Activated T-helper 17 cell treated with anti-CD3 and anti-CD28 coated beads, Interleukin-2, amount 50 U/mL, for 72 hours (primary cell): ENCODE measurements at regions not wholly inside any gene's neighbourhood (a gene's known extent, or its start where the extent isn't known, plus 50 kb on each side); places are given as distances from the start of the nearest gene placed in this dataset.

ENCODE experiments used
- ATAC-seq: fragments of 150-1000 bp; cut with Tn5 transposase; replicated peaks from 2 replicates; pipeline ENCODE4 v1.10.0; 2021; ENCODE audit warnings: mild to moderate bottlenecking, moderate library complexity
- H3K27ac Mint-ChIP-seq: one replicate; pipeline ENCODE4 v1.8.0; 2022; ENCODE audit warnings: mixed read lengths
- H3K27me3 Mint-ChIP-seq: one replicate; pipeline ENCODE4 v1.8.0; 2022; ENCODE audit warnings: mixed read lengths
- H3K36me3 Mint-ChIP-seq: one replicate; pipeline ENCODE4 v1.8.0; 2022; ENCODE audit warnings: low read depth, mild to moderate bottlenecking, mixed read lengths
- H3K4me1 Mint-ChIP-seq: one replicate; pipeline ENCODE4 v1.8.0; 2022; ENCODE audit warnings: mixed read lengths
- H3K4me3 Mint-ChIP-seq: one replicate; pipeline ENCODE4 v1.8.0; 2022; ENCODE audit warnings: mild to moderate bottlenecking, mixed read lengths
- H3K9me3 Mint-ChIP-seq: one replicate; pipeline ENCODE4 v1.8.0; 2022; ENCODE audit warnings: mixed read lengths

DNA sequence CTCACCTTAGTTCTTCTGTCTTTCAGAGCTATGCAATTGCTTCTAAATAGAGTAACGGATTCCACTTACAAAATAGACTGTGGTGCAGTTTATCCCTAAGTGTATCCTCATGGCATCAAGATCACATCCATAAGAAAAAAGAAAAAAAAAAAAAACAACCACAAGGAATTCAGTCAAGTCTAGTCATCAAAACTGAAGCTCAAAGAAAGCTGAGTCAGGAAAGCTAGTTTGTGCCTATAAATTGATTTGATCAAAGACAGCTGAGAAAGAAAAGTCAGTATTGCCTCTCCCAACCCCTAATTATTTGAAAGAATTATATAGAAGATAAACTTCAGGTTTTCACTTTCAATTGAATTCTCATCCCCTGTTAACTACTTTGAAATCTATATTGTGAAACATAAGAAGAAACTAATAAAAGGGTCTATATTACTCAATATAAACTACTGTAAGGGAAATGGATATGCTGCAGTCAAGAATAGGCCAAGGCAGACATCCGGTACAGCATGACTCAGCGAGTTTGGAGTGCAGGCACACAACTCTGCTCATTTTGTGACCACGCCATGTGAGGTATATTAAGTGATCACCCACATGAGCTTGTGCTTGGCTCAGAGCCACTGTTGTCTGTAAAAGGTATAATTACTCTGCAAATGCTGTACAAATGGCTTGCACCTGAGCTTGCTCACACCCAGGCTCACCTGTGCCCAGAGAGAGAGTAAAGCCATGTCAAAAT, 568.1 kb upstream of the CRIM1 start:
- no peaks in the 10 kb centered on the region for H3K36me3 Mint-ChIP-seq
- peaks cover 4% of the 10 kb centered on the region for H3K27me3 Mint-ChIP-seq
- H3K4me3 Mint-ChIP-seq = no peak overlapping the region
- H3K27ac Mint-ChIP-seq = no peak overlapping the region
- H3K4me1 Mint-ChIP-seq = no peaks in the 10 kb centered on the region
- peaks cover 5% of the 10 kb centered on the region for H3K9me3 Mint-ChIP-seq
- no peak for ATAC-seq

DNA sequence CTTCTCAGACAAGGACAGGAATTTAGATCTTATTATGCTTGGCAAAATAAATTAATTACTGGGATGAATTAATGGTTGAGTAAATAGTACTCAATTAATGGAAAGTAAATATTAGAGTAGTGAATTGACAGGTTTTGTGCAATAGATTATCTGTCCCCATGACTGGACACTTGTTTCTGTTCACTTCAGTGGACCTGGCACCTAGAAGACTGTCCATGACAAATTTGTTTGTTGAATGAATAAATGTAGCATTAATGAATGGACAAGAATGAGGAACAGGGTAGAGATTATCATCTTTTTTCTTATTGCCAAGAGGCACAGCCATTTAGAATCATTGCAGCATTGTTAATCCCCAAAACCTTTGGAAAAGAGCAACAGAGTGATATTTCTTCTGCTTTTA, 570.0 kb upstream of the CRIM1 start:
- no peak for ATAC-seq
- Mint-ChIP-seq H3K9me3 (peaks cover 6% of the 10 kb centered on the region), H3K36me3 (no peaks in the 10 kb centered on the region), H3K27ac (no peak overlapping the region), H3K27me3 (peaks cover 3% of the 10 kb centered on the region), H3K4me3 (no peak overlapping the region), H3K4me1 (no peaks in the 10 kb centered on the region)

DNA sequence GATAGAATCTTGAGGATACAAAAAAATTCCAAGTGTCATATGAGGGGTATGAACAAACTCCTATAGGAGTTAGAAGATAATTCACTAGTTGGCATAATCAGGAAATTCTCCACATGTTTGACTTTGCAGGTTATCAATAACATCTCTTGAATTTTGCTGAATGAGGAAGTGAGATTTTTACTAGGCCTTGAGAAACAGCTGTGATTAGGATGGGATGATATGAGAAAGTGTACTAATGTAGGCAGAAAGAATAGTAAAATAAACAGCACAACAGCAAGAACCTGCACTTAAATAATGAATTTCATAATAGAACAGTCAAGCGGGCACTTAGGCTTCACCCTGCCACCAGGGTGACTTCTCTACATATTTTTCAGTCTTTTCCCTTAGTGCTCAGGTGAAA, 570.8 kb upstream of the CRIM1 start:
- ATAC-seq = no peak
- no peak overlapping the region for H3K27ac Mint-ChIP-seq

GRCh38 chr2:35783723-35784122, 571.9 kb upstream of the CRIM1 start:
- Mint-ChIP-seq H3K27me3 (peaks cover 3% of the 10 kb centered on the region), H3K27ac (no peak overlapping the region), H3K4me1 (no peaks in the 10 kb centered on the region), H3K36me3 (no peaks in the 10 kb centered on the region), H3K4me3 (no peak overlapping the region), H3K9me3 (peaks cover 6% of the 10 kb centered on the region)
- no peak for ATAC-seq

More for the DNA sequence above, 570.8 kb upstream of the CRIM1 start:
- H3K4me3 Mint-ChIP-seq = no peak overlapping the region
- H3K27me3 Mint-ChIP-seq = peaks cover 3% of the 10 kb centered on the region
- H3K9me3 Mint-ChIP-seq = peaks cover 6% of the 10 kb centered on the region
- H3K4me1 Mint-ChIP-seq = no peaks in the 10 kb centered on the region
- H3K36me3 Mint-ChIP-seq = no peaks in the 10 kb centered on the region

GRCh38 chr2:35741556-35741955, 614.0 kb upstream of the CRIM1 start:
- Mint-ChIP-seq H3K36me3 (no peaks in the 10 kb centered on the region), H3K9me3 (peaks cover 13% of the 10 kb centered on the region), H3K4me1 (no peaks in the 10 kb centered on the region), H3K27me3 (no peaks in the 10 kb centered on the region), H3K27ac (no peak overlapping the region), H3K4me3 (no peak overlapping the region)
- no peak for ATAC-seq

GRCh38 chr2:35731674-35732073, 623.9 kb upstream of the CRIM1 start:
- no peaks in the 10 kb centered on the region for H3K36me3 Mint-ChIP-seq
- no peak overlapping the region for H3K27ac Mint-ChIP-seq
- H3K27me3 Mint-ChIP-seq = peaks cover 14% of the 10 kb centered on the region
- H3K4me3 Mint-ChIP-seq = no peak overlapping the region
- no peaks in the 10 kb centered on the region for H3K9me3 Mint-ChIP-seq
- no peaks in the 10 kb centered on the region for H3K4me1 Mint-ChIP-seq
- ATAC-seq = no peak

- Mint-ChIP-seq H3K9me3 (no peaks in the 10 kb centered on the region), H3K27me3 (peaks cover 6% of the 10 kb centered on the region), H3K4me1 (no peaks in the 10 kb centered on the region), H3K4me3 (no peak overlapping the region), H3K27ac (no peak overlapping the region), H3K36me3 (no peaks in the 10 kb centered on the region)
- no peak for ATAC-seq
Measured at GRCh38 chr2:35714883-35715282, 640.7 kb upstream of the CRIM1 start.

DNA sequence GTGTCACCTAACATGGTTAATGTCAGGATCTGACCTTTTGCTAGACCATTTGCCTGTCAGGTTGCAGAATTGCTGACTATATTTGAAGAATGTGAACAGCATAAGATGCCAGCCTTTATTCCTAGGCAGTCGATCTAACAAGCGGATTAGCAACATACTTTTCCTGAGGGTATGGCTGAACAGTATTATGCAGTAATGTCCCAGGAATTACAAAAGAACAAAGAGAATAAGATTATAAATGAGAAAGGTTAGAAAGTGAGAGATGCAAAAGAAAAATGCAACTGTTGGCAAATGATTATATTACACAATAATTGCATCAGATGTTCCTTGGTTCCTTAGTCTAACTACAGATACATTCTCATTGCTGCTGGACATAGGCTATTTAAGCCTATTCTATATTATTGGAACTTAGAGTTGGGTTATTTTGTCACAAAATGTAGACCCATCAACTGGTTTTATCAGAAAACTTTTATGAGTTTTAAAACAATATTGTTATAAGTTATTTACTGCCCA, 647.1 kb upstream of the CRIM1 start:
- Mint-ChIP-seq H3K27ac (no peak overlapping the region), H3K36me3 (no peaks in the 10 kb centered on the region), H3K27me3 (no peaks in the 10 kb centered on the region), H3K4me1 (no peaks in the 10 kb centered on the region), H3K4me3 (no peak overlapping the region), H3K9me3 (no peaks in the 10 kb centered on the region)
- ATAC-seq = no peak

DNA sequence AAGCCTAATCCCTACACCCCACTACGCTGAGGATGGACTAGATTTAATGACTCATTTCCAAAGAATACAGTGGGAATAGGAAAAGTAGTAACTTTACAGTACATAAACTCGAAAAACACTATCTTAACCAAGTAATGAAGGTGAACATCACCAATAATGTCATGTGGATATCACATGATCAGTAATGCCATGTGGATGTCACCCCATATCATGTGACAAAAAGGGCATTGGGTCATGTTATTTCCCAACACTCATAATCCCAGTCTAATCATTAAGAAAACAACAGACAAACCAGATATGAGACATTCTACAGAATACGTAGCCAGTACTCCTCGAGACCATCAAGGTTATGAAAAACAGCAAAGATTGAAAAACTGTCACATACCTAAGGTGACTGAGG, 667.3 kb upstream of the CRIM1 start:
- ATAC-seq = no peak
- H3K27me3 Mint-ChIP-seq = no peaks in the 10 kb centered on the region
- no peak overlapping the region for H3K27ac Mint-ChIP-seq

GRCh38 chr2:35651688-35652323, 703.8 kb upstream of the CRIM1 start:
- H3K9me3 Mint-ChIP-seq = no peaks in the 10 kb centered on the region
- H3K27ac Mint-ChIP-seq = no peak overlapping the region
- H3K36me3 Mint-ChIP-seq = no peaks in the 10 kb centered on the region
- no peaks in the 10 kb centered on the region for H3K4me1 Mint-ChIP-seq
- no peak for ATAC-seq
- no peak overlapping the region for H3K4me3 Mint-ChIP-seq
- no peaks in the 10 kb centered on the region for H3K27me3 Mint-ChIP-seq

More for the DNA sequence above, 667.3 kb upstream of the CRIM1 start:
- H3K4me1 Mint-ChIP-seq = no peaks in the 10 kb centered on the region
- H3K4me3 Mint-ChIP-seq = no peak overlapping the region
- H3K36me3 Mint-ChIP-seq = no peaks in the 10 kb centered on the region
- H3K9me3 Mint-ChIP-seq = no peaks in the 10 kb centered on the region

GRCh38 chr2:35614640-35615039, 740.9 kb upstream of the CRIM1 start:
- Mint-ChIP-seq H3K4me1 (no peaks in the 10 kb centered on the region), H3K9me3 (no peaks in the 10 kb centered on the region), H3K36me3 (no peaks in the 10 kb centered on the region), H3K4me3 (no peak overlapping the region), H3K27ac (no peak overlapping the region), H3K27me3 (no peaks in the 10 kb centered on the region)
- no peak for ATAC-seq

DNA sequence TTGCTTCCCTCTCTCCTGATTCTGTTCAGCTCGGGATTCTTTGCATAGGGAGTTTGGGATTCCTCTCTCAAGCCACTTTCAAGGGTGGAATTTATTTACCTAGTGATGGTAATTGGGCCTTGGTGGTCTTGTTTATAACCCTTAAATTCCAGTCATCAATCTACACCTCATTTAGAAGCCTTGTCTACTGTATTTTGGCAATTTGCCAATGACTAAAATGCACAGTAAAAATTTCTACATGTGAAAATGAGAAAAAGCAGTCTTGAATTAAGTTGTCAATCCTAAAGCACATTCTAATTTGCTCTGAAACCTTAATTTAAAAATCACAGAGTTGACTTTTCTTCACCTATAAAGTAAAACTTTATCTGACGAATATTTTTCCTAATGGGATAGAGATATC, 749.2 kb upstream of the CRIM1 start:
- H3K4me1 Mint-ChIP-seq = no peaks in the 10 kb centered on the region
- H3K4me3 Mint-ChIP-seq = no peak overlapping the region
- no peak for ATAC-seq
- H3K27me3 Mint-ChIP-seq = peaks cover 3% of the 10 kb centered on the region
- H3K27ac Mint-ChIP-seq = no peak overlapping the region
- no peaks in the 10 kb centered on the region for H3K36me3 Mint-ChIP-seq
- no peaks in the 10 kb centered on the region for H3K9me3 Mint-ChIP-seq

DNA sequence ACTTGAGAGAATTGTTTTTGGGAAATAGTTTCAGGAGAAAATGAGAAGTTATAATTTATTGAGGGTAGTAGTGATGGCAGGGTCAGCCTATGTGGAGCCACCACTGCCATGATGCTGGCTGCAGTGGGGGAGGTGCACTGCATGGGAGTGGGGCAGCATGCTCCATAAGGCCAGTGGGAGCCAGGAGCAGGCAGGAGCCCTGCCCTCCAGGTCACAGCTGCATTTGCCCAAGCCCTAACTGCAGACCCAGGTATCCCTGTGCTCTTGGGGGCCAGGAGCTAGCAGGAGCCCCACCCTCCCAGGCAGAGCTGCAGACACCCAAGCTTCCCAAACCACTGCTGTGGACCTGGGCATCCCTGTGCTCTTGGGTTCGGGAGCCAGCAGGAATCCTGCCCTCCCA, 757.3 kb upstream of the CRIM1 start:
- no peaks in the 10 kb centered on the region for H3K36me3 Mint-ChIP-seq
- no peak overlapping the region for H3K27ac Mint-ChIP-seq
- H3K9me3 Mint-ChIP-seq = peaks cover 9% of the 10 kb centered on the region
- no peak for ATAC-seq
- H3K4me3 Mint-ChIP-seq = no peak overlapping the region
- H3K27me3 Mint-ChIP-seq = no peaks in the 10 kb centered on the region
- no peaks in the 10 kb centered on the region for H3K4me1 Mint-ChIP-seq

DNA sequence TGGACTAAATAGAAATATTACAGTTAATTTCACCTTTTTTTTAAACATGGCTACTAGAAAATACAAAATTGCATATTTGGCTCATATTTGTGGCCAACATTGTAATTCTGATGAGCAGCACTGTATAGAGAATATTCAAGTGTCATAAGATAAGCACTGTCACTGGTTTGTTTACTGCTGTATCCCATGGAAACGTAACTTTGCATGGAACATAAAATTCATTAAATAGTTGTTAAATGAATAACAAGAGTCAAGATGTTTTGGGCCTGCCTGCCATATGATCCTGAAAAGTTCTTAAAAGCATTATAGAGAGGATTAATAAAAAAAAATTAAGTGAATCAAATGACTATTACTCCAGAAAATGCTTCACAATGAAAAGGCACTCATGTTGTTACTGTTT, 763.7 kb upstream of the CRIM1 start:
- ATAC-seq = no peak
- H3K27ac Mint-ChIP-seq = no peak overlapping the region
- no peaks in the 10 kb centered on the region for H3K4me1 Mint-ChIP-seq
- H3K36me3 Mint-ChIP-seq = no peaks in the 10 kb centered on the region
- H3K9me3 Mint-ChIP-seq = peaks cover 3% of the 10 kb centered on the region
- H3K4me3 Mint-ChIP-seq = no peak overlapping the region
- no peaks in the 10 kb centered on the region for H3K27me3 Mint-ChIP-seq

DNA sequence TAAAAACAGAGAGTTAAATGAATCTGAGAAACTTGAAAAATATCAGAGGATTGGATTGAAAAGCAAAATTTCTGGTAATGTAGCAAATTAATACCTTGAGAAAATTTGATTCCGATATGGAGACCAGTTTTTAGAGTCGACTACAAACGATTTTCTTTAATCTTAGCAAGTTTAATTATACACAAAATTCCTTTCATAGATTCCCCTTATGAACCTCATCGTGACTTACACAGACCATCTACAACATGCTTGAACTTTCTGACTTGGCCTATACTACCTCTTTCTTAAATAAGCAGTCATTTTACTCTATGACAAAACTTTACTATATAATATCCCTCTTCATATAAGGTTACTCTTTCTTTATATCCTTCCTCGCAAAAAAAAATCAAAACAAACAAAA, 769.6 kb upstream of the CRIM1 start:
- Mint-ChIP-seq H3K36me3 (no peaks in the 10 kb centered on the region), H3K27ac (no peak overlapping the region), H3K27me3 (no peaks in the 10 kb centered on the region), H3K9me3 (peaks cover under 1% of the 10 kb centered on the region), H3K4me3 (no peak overlapping the region), H3K4me1 (no peaks in the 10 kb centered on the region)
- ATAC-seq = no peak
